AG04449 (cell line): ENCODE measurements at regions not wholly inside any gene's neighbourhood (a gene's known extent, or its start where the extent isn't known, plus 50 kb on each side); places are given as distances from the start of the nearest gene placed in this dataset.

ENCODE experiments used
- CTCF ChIA-PET: fragments of 350-600 bp; formaldehyde crosslinking; extraction: SDS; loops from one replicate; lab custom pipeline; 2021; ENCODE audit warnings: antibody characterized with exemption; lab: Yijun Ruan, JAX
- POLR2A ChIA-PET: fragments of 400-600, 350-600 bp; formaldehyde crosslinking; extraction: SDS; loops from one replicate; lab custom pipeline; 2020; ENCODE audit warnings: antibody characterized with exemption, inconsistent platforms; lab: Yijun Ruan, JAX
- DNase-seq: peaks from one replicate; pipeline ENCODE4 v3.0.0-alpha.2; 2010; ENCODE audit warnings: low read depth, low spot score
- H3K4me3 ChIP-seq: 2 replicates; pipeline ENCODE4 v1.5.1; 2011; ENCODE audit warnings: low read depth, mild to moderate bottlenecking, control low read depth, low read length
- CTCF ChIP-seq: IDR thresholded peaks from one replicate; pipeline ENCODE4 v1.5.1; 2011; ENCODE audit warnings: mild to moderate bottlenecking, moderate library complexity, low read length, control low read depth, inconsistent platforms; ENCODE audit not compliant: insufficient read depth; ENCODE audit errors: missing control alignments

- ChIA-PET POLR2A (no interaction called here), CTCF (interaction anchor here (0.8 to 17.9 kb wide), 25 partner anchors 8 to 1822 kb away, joined by 3 to 322 read pairs (median 5); no protein-coding TSS in a partner anchor)
- H3K4me3 ChIP-seq: no peak overlapping the region
- DNase-seq: no peak
- TF ChIP-seq CTCF: no peak
Measured at GRCh38 chr15:98178861-98179260, 218.4 kb downstream of the ARRDC4 start.

GRCh38 chr15:98187549-98187948 is 227.0 kb downstream of the ARRDC4 start:
- no peak overlapping the region for H3K4me3 ChIP-seq
- DNase-seq: no peak
- TF ChIP-seq CTCF: no peak
- ChIA-PET CTCF (no interaction called here), POLR2A (no interaction called here)

GRCh38 chr15:98190914-98191313 is 230.4 kb downstream of the ARRDC4 start:
- ChIA-PET POLR2A (no interaction called here), CTCF (no interaction called here)
- no peak for TF ChIP-seq CTCF
- DNase-seq: no peak
- no peak overlapping the region for H3K4me3 ChIP-seq

GRCh38 chr15:98195796-98196195 is 235.3 kb downstream of the ARRDC4 start:
- TF ChIP-seq CTCF: no peak
- no peak overlapping the region for H3K4me3 ChIP-seq
- POLR2A ChIA-PET: no interaction called here
- DNase-seq: no peak
- CTCF ChIA-PET: interaction anchor here (3.1 kb wide), 1 partner anchor 17 kb away, joined by 13 read pairs; no protein-coding TSS in a partner anchor

- ChIA-PET CTCF (no interaction called here), POLR2A (no interaction called here)
- TF ChIP-seq CTCF: no peak
- DNase-seq: no peak
- no peak overlapping the region for H3K4me3 ChIP-seq
Measured at GRCh38 chr15:98196371-98196770, 235.9 kb downstream of the ARRDC4 start.

GRCh38 chr15:98202256-98202655 is 241.8 kb downstream of the ARRDC4 start:
- no peak for DNase-seq
- no peak overlapping the region for H3K4me3 ChIP-seq
- TF ChIP-seq CTCF: no peak
- ChIA-PET POLR2A (no interaction called here), CTCF (no interaction called here)
